Endodermal cell (in vitro differentiated cells): ENCODE measurements at regions not wholly inside any gene's neighbourhood (a gene's known extent, or its start where the extent isn't known, plus 50 kb on each side); places are given as distances from the start of the nearest gene placed in this dataset.

Experiments used
- DNase-seq: peaks from one replicate; pipeline ENCODE4 v3.0.0-alpha.2; 2017
- H3K27ac ChIP-seq: 2 replicates; pipeline ENCODE4 v1.5.1; 2013; ENCODE audit warnings: mild to moderate bottlenecking, low read depth, low read length, moderate library complexity
- H3K27me3 ChIP-seq: 2 replicates; pipeline ENCODE4 v1.6.1; 2013; ENCODE audit warnings: mild to moderate bottlenecking, low read length, moderate library complexity; ENCODE audit not compliant: insufficient read depth, control insufficient read depth, poor library complexity, severe bottlenecking
- H3K36me3 ChIP-seq: 2 replicates; pipeline ENCODE4 v1.7.0; 2013; ENCODE audit warnings: mild to moderate bottlenecking, low read length, moderate library complexity; ENCODE audit not compliant: control insufficient read depth, insufficient read depth
- H3K4me1 ChIP-seq: one replicate; pipeline ENCODE4 v1.7.0; 2013; ENCODE audit warnings: low read length; ENCODE audit not compliant: control insufficient read depth, insufficient read depth
- H3K4me3 ChIP-seq: 2 replicates; pipeline ENCODE4 v1.5.1; 2013; ENCODE audit warnings: mild to moderate bottlenecking, low read length, moderate library complexity
- H3K9ac ChIP-seq: 2 replicates; pipeline ENCODE4 v1.6.1; 2013; ENCODE audit warnings: mild to moderate bottlenecking, low read length, moderate library complexity; ENCODE audit not compliant: poor library complexity, severe bottlenecking; ENCODE audit errors: extremely low read depth
- H3K9me3 ChIP-seq: 2 replicates; pipeline ENCODE4 v1.6.1; 2013; ENCODE audit warnings: mild to moderate bottlenecking, low read length, moderate library complexity; ENCODE audit not compliant: control insufficient read depth
- H3K27ac Mint-ChIP-seq: 2 replicates; pipeline ENCODE4 v1.8.0; 2020; ENCODE audit warnings: mixed read lengths
- H3K27me3 Mint-ChIP-seq: 2 replicates; pipeline ENCODE4 v1.8.0; 2021; ENCODE audit warnings: mild to moderate bottlenecking, mixed read lengths; ENCODE audit not compliant: insufficient read depth
- H3K36me3 Mint-ChIP-seq: 2 replicates; pipeline ENCODE4 v1.8.0; 2020; ENCODE audit warnings: low read depth, mixed read lengths
- H3K4me1 Mint-ChIP-seq: 2 replicates; pipeline ENCODE4 v1.8.0; 2020; ENCODE audit warnings: mixed read lengths
- H3K4me3 Mint-ChIP-seq: 2 replicates; pipeline ENCODE4 v1.8.0; 2020; ENCODE audit warnings: mild to moderate bottlenecking, moderate library complexity, mixed read lengths
- H3K9me3 Mint-ChIP-seq: 2 replicates; pipeline ENCODE4 v1.8.0; 2020; ENCODE audit warnings: mild to moderate bottlenecking, mixed read lengths
- WGBS, 2 experiments: methylation state at CpG; one replicate each; pipeline versions ENCODE4 v1.1.5 to v1.1.7; 2013; ENCODE audit warnings: missing lambda C conversion rate in 2 of 2, mixed read lengths in 1 of 2; ENCODE audit not compliant: insufficient coverage in 1 of 2, insufficient read length in 1 of 2; 5-methylcytosine and 5-hydroxymethylcytosine counted together
- TF ChIP-seq, protein P1 (sequence below): fragments of 200-600 bp; sonication (generic); conservative IDR thresholded peaks from 2 replicates; pipeline ENCODE4 v1.5.0; 2021; ENCODE audit warnings: antibody characterized with exemption, mild to moderate bottlenecking

DNA sequence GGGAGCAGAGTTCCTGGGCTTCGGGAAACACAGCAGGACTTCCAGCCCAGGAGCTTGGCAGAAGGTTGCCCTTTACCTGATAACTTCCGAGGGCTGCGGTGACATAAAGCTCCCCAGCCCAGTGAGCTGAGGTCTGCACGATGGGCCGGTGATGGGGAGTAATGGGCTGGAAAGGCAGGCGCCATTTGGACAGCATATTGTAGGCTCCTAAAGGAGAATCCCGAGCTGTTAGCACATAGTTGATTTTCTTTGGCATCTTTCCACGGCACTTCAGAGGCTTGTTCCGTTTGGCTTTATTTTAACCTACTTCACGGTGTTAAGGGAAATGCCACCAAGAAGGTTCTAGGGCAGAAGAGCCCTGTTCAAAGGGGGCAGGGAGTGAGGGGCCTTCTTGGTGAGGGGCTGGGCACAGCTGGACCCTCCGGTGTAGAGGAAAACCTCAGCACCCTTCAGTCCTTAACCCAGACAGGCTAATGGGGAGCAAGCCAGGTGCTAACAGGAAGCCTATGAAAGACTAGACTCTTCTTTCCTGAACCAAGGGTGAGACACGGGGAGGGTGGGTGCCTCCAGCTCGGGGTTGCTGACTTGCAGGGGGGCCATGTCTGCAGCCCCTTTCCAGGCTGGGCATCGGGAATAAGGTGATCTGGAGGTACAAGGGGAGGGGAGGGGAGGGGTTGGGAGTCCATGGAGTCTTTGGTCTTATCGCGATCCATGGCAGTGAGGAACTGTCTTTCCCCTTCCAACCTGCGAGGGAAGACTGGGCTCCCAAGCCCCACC lies 347.7 kb downstream of the GLRX3 start:
- H3K9ac ChIP-seq: no peak overlapping the region
- Mint-ChIP-seq H3K4me1 (peaks cover 12% of the 10 kb centered on the region), H3K9me3 (no peaks in the 10 kb centered on the region), H3K4me3 (no peak overlapping the region), H3K36me3 (no peaks in the 10 kb centered on the region), H3K27ac (no peak overlapping the region), H3K27me3 (no peaks in the 10 kb centered on the region)
- H3K27ac ChIP-seq: no peak overlapping the region
- no peaks in the 10 kb centered on the region for H3K36me3 ChIP-seq
- no peak overlapping the region for H3K4me3 ChIP-seq
- no peaks in the 10 kb centered on the region for H3K4me1 ChIP-seq
- DNase-seq: no peak
- WGBS, 2 experiments: 91 to 93% methylated on average over 11 to 17 of the region's 17 CpGs
- TF ChIP-seq, protein P1, sequence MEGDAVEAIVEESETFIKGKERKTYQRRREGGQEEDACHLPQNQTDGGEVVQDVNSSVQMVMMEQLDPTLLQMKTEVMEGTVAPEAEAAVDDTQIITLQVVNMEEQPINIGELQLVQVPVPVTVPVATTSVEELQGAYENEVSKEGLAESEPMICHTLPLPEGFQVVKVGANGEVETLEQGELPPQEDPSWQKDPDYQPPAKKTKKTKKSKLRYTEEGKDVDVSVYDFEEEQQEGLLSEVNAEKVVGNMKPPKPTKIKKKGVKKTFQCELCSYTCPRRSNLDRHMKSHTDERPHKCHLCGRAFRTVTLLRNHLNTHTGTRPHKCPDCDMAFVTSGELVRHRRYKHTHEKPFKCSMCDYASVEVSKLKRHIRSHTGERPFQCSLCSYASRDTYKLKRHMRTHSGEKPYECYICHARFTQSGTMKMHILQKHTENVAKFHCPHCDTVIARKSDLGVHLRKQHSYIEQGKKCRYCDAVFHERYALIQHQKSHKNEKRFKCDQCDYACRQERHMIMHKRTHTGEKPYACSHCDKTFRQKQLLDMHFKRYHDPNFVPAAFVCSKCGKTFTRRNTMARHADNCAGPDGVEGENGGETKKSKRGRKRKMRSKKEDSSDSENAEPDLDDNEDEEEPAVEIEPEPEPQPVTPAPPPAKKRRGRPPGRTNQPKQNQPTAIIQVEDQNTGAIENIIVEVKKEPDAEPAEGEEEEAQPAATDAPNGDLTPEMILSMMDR: no peak
- no peaks in the 10 kb centered on the region for H3K9me3 ChIP-seq
- no peaks in the 10 kb centered on the region for H3K27me3 ChIP-seq

DNA sequence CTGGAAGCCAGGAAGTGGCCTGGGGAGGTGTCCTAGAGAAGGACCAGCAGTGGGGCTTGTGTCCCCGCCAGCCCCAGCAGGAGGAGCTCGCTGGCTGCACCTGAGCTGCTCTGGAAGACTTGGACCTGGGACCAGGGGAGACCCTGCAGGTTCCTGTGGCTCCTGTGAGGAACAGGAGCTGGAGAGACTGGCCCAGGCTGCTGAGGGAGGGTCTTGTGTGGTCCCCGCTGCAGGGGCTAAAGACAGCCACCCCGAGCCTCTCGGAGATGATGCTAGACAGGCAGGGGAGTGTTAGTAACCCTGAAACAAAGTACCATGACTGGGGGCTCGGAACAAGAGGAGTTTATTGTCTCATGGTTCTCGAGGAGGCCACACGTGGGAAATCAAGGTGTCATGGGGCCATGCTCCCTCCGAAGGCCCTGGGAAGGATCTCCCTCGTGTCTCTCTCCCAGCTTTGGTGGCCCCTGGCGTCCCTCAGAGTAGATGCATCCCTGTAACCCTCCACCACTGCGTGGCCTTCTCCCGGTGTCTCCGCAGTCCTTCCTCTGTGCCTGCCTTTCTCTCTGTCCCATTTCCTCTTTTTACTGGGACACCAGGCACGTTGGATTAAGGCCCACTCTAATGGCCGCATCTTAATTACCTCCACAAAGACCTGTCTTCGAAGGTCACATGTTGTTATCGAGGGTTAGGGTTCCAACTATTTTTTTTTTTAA lies 348.4 kb downstream of the GLRX3 start:
- Histone ChIP-seq H3K9ac (no peak overlapping the region), H3K4me3 (no peak overlapping the region), H3K36me3 (no peaks in the 10 kb centered on the region), H3K27me3 (no peaks in the 10 kb centered on the region), H3K4me1 (no peaks in the 10 kb centered on the region), H3K27ac (no peak overlapping the region), H3K9me3 (no peaks in the 10 kb centered on the region)
- H3K9me3 Mint-ChIP-seq: no peaks in the 10 kb centered on the region
- TF ChIP-seq, protein P1: no peak
- H3K27ac Mint-ChIP-seq: no peak overlapping the region
- H3K4me1 Mint-ChIP-seq: peaks cover 12% of the 10 kb centered on the region
- no peak overlapping the region for H3K4me3 Mint-ChIP-seq
- H3K27me3 Mint-ChIP-seq: no peaks in the 10 kb centered on the region
- 90 to 93% methylated on average over 12 to 18 of the region's 18 CpGs for WGBS, 2 experiments
- no peaks in the 10 kb centered on the region for H3K36me3 Mint-ChIP-seq
- no peak for DNase-seq

DNA sequence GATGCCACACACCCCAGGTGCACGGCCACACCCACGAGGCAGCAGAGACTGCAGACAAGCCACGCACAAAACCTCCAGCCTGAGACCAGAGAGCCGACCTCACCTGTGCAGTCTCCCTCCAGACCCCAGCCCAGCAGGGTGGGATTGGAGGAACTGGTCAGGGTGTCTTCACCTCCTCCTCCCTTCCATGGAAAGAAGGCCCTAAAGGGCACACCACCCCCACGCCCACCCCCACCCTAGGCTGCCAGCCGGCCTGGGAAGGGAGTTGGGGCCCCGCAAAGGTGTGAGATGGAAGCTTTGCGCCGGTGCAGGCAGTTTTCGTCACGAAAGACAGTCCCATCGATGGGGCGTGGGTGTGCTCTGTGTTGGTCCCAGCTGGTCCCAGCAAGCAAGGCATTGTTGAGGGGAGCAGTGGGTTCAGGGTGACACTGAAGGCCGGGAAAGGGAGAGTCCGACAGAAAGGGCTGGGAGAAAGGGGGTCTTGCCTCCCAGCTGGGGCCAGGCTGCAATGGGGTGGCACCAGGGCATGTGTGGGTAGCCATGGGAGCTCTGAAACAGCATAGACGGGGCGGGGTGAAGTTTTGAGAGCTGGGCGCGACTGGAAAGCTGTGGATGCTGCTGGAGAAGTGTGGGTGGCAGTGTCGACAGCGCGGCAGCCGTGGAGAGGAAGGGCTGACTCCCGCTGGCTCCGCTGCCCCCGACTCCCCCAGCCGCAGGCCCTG lies 349.2 kb downstream of the GLRX3 start:
- H3K4me3 Mint-ChIP-seq: no peak overlapping the region
- no peak overlapping the region for H3K4me3 ChIP-seq
- WGBS, 2 experiments: 85 to 87% methylated on average over 13 to 27 of the region's 27 CpGs
- no peak overlapping the region for H3K27ac ChIP-seq
- H3K9me3 ChIP-seq: no peaks in the 10 kb centered on the region
- no peaks in the 10 kb centered on the region for H3K36me3 ChIP-seq
- H3K27ac Mint-ChIP-seq: no peak overlapping the region
- no peaks in the 10 kb centered on the region for H3K27me3 Mint-ChIP-seq
- H3K9me3 Mint-ChIP-seq: no peaks in the 10 kb centered on the region
- H3K27me3 ChIP-seq: no peaks in the 10 kb centered on the region
- no peaks in the 10 kb centered on the region for H3K36me3 Mint-ChIP-seq
- peaks cover 12% of the 10 kb centered on the region for H3K4me1 Mint-ChIP-seq
- H3K9ac ChIP-seq: no peak overlapping the region
- no peaks in the 10 kb centered on the region for H3K4me1 ChIP-seq
- DNase-seq: no peak
- TF ChIP-seq, protein P1: no peak
